Transverse colon (tissue), 4 donors: ENCODE measurements at regions not wholly inside any gene's neighbourhood (a gene's known extent, or its start where the extent isn't known, plus 50 kb on each side); places are given as distances from the start of the nearest gene placed in this dataset.

Experiments
- DNase-seq: peaks from one replicate; pipeline ENCODE4 v3.0.0-alpha.2; 2019
- H3K27ac ChIP-seq, 4 donors: fragments of 200-600 bp; sonication (generic); 2 replicates each; pipeline ENCODE4 v1.5.1; 2016 to 2018; ENCODE audit warnings: inconsistent platforms in 4 of 4
- H3K27me3 ChIP-seq: fragments of 200-600 bp; sonication (generic); 2 replicates; pipeline ENCODE4 v1.5.1; 2017; ENCODE audit warnings: inconsistent platforms
- H3K36me3 ChIP-seq, 4 donors: fragments of 200-600 bp; sonication (generic); 2 replicates each; pipeline ENCODE4 v1.5.1; 2017 to 2019; ENCODE audit warnings: inconsistent platforms in 4 of 4
- H3K4me1 ChIP-seq, 4 donors: fragments of 200-600 bp; sonication (generic); 2 replicates each; pipeline ENCODE4 v1.5.1; 2017 to 2020; ENCODE audit warnings: inconsistent platforms in 4 of 4
- H3K4me3 ChIP-seq, 4 donors: fragments of 200-600 bp; sonication (generic); 1 replicate in 1 of 4; 2 replicates in 3 of 4; pipeline versions ENCODE4 v1.5.1 to v1.6.1; 2017 to 2019; ENCODE audit warnings: inconsistent platforms in 4 of 4
- H3K9me3 ChIP-seq, 2 donors: fragments of 200-600 bp; sonication (generic); 2 replicates each; pipeline ENCODE4 v1.5.1; 2017 to 2019; ENCODE audit warnings: inconsistent platforms in 2 of 2
- EP300 ChIP-seq: sonication (generic); formaldehyde crosslinking; IDR thresholded peaks from one replicate; pipeline ENCODE4 v1.6.1; 2017; ENCODE audit warnings: antibody characterized with exemption, low read depth
- POLR2A ChIP-seq: fragments of 450-650 bp; IDR thresholded peaks from one replicate; pipeline ENCODE4 v1.6.1; 2016; ENCODE audit warnings: antibody characterized with exemption, mild to moderate bottlenecking, moderate library complexity
- POLR2AphosphoS5 ChIP-seq, 3 donors: sonication (generic); formaldehyde crosslinking; IDR thresholded peaks; one replicate each; pipeline ENCODE4 v1.6.1; 2016; ENCODE audit warnings: antibody characterized with exemption in 3 of 3
- WGBS, 2 donors: methylation state at CpG; one replicate each; pipeline ENCODE4 v1.1.5; 2018; ENCODE audit warnings: low coverage in 1 of 2; 5-methylcytosine and 5-hydroxymethylcytosine counted together
- in situ Hi-C, 4 donors: fragments of 200-750 bp; cut with MboI; loops; one replicate each; pipeline versions ENCODE4 v1.15.0 to v1.15.1; 2017; ENCODE audit warnings: low sequenced_read_pairs in 3 of 4, low pct_ligation_motif_present in 1 of 4, low pct_unique_long_range_greater_than_20kb in 1 of 4
- intact Hi-C: fragments of 100-400 bp; cut with DNase I; formaldehyde crosslinking; loops from one replicate; pipeline ENCODE4 v1.15.1; 2023; ENCODE audit warnings: low total_unique reads
- TF ChIP-seq, protein P1 (sequence below), 5 experiments: fragments of 200-600 bp in 3 of 5; fragments of 450-650 bp in 2 of 5; sonication (generic) in 3 of 5; IDR thresholded peaks; 1 replicate in 2 of 5; 2 replicates in 3 of 5; pipeline ENCODE4 v1.5.1; 2016 to 2017; ENCODE audit warnings: antibody characterized with exemption in 5 of 5, inconsistent platforms in 3 of 5, mild to moderate bottlenecking in 2 of 5, moderate library complexity in 1 of 5

DNA sequence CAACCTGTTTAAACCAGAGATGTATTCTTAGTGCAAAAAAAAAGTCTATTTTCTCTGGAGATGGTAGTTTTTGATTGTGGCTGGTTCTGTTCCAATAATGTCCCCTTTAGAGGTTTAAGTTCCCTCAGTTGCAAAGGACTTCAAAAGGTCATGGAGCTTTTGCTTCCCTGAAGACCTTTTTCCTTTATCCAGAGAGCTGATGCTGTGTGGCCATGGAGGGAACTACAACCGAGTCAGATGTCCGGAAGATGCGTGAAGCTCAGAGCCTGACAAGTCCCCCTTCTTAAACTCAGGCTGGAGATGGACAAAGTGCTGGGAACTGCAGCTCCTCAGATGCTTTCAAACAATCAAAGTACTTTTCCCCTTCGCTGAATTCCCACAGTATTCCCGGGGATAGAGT is 176.1 kb downstream of the TMEM18 start:
- 57% methylated on average over 5 of the region's 5 CpGs; no CpG with 5 or more reads in 1 of the 2 donors for WGBS, 2 donors
- no peak for TF ChIP-seq EP300
- no peak for TF ChIP-seq POLR2A
- TF ChIP-seq POLR2AphosphoS5 (IDR thresholded peaks at IDR 0.05) = no peak
- TF ChIP-seq, protein P1, sequence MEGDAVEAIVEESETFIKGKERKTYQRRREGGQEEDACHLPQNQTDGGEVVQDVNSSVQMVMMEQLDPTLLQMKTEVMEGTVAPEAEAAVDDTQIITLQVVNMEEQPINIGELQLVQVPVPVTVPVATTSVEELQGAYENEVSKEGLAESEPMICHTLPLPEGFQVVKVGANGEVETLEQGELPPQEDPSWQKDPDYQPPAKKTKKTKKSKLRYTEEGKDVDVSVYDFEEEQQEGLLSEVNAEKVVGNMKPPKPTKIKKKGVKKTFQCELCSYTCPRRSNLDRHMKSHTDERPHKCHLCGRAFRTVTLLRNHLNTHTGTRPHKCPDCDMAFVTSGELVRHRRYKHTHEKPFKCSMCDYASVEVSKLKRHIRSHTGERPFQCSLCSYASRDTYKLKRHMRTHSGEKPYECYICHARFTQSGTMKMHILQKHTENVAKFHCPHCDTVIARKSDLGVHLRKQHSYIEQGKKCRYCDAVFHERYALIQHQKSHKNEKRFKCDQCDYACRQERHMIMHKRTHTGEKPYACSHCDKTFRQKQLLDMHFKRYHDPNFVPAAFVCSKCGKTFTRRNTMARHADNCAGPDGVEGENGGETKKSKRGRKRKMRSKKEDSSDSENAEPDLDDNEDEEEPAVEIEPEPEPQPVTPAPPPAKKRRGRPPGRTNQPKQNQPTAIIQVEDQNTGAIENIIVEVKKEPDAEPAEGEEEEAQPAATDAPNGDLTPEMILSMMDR (IDR thresholded peaks at IDR 0.05) = no peak
- in situ Hi-C loops (no loop called here), intact Hi-C loops (no loop called here)
- Histone ChIP-seq H3K36me3 (no peaks in the 10 kb centered on the region), H3K27me3 (no peaks in the 10 kb centered on the region), H3K4me3 (no peak overlapping the region), H3K27ac (no peak overlapping the region), H3K4me1 (no peaks in the 10 kb centered on the region), H3K9me3 (no peaks in the 10 kb centered on the region)
- DNase-seq = no peak

DNA sequence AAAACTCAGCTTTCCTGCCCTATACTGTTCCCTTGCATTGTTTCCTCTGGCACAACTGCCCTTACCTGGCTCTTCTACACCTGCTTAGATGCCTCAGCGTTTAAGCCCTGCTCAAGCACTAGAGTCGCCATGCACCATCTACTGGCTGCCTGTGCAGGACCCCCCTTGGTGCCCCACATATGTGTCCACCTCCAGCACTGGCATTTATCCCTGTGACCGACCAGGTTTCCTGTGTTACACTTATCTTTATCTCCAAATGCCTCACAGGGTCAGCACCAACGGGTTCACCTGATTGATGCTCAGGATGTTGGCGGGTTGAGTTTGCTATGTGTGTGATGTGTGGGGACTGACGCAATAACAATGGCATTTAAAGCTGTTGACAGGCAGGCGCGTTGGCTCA is 177.5 kb downstream of the TMEM18 start:
- DNase-seq = no peak

DNA sequence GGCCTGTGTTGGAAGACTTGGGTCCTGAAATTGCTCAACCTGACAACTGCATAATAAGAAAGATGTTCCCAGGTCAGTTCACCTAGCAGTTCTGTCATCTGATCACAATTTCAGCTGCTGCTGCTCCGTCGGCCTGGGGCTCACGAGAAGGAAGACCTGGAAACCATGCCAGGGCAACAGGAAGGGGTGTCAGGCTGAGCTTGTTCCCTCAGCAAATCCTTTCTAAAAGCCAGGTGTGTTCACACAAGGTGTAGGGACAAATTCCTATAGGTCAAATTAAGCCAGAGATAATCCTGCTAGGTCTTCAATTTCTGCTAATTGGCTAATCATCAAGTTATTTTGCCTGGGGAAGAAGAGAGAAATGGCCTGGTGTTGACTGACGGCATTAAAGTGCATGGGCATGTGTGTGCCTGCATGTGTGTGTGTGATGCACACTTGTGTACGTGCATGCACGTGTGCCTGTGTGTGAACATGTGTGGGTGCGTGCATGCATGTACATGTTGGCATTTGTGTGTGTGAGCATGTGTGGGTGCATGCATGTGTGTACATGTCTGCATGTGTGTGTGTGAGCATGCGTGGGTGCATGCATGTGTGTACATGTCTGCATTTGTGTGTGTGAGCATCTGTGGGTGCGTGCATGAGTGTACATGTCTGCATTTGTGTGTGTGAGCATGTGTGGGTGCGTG is 178.6 kb downstream of the TMEM18 start:
- DNase-seq = no peak
- Histone ChIP-seq H3K9me3 (no peaks in the 10 kb centered on the region), H3K27me3 (no peaks in the 10 kb centered on the region), H3K4me1 (no peaks in the 10 kb centered on the region), H3K27ac (no peak overlapping the region), H3K36me3 (no peaks in the 10 kb centered on the region), H3K4me3 (no peak overlapping the region)
- in situ Hi-C loops (no loop called here), intact Hi-C loops (loop anchor here (5.0 kb wide), 1 partner anchor 1034 kb away; no protein-coding TSS in a partner anchor)
- no peak for TF ChIP-seq EP300
- TF ChIP-seq, protein P1 (IDR thresholded peaks at IDR 0.05) = no peak
- TF ChIP-seq POLR2AphosphoS5 (IDR thresholded peaks at IDR 0.05) = no peak
- no peak for TF ChIP-seq POLR2A
- 84 to 92% methylated on average over 6 to 10 of the region's 10 CpGs for WGBS, 2 donors

More for the DNA sequence above, 177.5 kb downstream of the TMEM18 start:
- no peaks in the 10 kb centered on the region for H3K36me3 ChIP-seq
- no peaks in the 10 kb centered on the region for H3K9me3 ChIP-seq
- 80% methylated on average over 1 to 8 of the region's 8 CpGs for WGBS, 2 donors
- intact Hi-C loops (loop anchor here (5.0 kb wide), 1 partner anchor 1033 kb away; no protein-coding TSS in a partner anchor), in situ Hi-C loops (no loop called here)
- H3K27me3 ChIP-seq = no peaks in the 10 kb centered on the region
- H3K4me1 ChIP-seq = no peaks in the 10 kb centered on the region
- H3K4me3 ChIP-seq = no peak overlapping the region
- no peak overlapping the region for H3K27ac ChIP-seq
- TF ChIP-seq, protein P1 (IDR thresholded peaks at IDR 0.05) = no peak
- TF ChIP-seq POLR2AphosphoS5 (IDR thresholded peaks at IDR 0.05) (no peak), EP300 (no peak), POLR2A (no peak)

DNA sequence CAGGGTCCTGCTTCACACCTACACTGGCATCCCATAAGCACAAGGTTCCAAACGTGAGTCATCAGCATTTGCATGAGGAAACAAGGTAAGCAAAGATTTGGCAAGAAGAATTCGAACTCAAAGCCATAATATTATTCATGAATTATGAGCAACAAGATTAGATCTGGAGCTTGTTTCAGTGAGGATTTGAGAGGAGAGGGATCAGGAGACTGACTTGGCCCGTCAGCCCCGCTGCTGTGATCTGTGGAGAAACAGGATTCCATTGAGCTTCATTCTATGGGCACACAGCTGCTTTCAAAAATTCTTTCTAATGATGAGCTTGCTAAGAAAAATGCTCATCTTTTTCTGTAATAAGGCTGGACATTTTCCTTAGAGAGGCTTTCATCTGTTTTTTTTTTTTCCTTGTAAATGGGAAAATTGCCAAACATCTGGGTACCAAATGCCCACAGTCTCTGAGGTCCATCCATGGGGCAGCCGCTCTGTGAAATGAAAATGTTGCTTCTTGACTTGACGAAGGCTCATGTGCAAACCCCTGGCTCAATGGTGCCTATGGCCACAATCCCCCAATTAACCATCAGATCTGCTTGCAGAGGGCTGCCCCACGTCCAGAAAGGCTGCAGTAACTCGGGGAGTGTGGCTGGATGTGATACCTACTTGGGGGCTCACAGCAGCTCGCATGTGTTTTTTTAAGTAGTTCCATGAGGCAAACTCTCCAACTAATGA is 179.3 kb downstream of the TMEM18 start:
- TF ChIP-seq POLR2AphosphoS5 (IDR thresholded peaks at IDR 0.05) (no peak), EP300 (no peak), POLR2A (no peak)
- TF ChIP-seq, protein P1 (IDR thresholded peaks at IDR 0.05) = no peak
- no peaks in the 10 kb centered on the region for H3K36me3 ChIP-seq
- H3K4me3 ChIP-seq = no peak overlapping the region
- no peak for DNase-seq
- no peaks in the 10 kb centered on the region for H3K4me1 ChIP-seq
- no peaks in the 10 kb centered on the region for H3K9me3 ChIP-seq
- no peak overlapping the region for H3K27ac ChIP-seq
- in situ Hi-C loops (no loop called here), intact Hi-C loops (loop anchor here (5.0 kb wide), 1 partner anchor 1034 kb away; no protein-coding TSS in a partner anchor)
- 65 to 72% methylated on average over 6 to 9 of the region's 9 CpGs for WGBS, 2 donors
- H3K27me3 ChIP-seq = no peaks in the 10 kb centered on the region
